Uterus (tissue), 2 donors: ENCODE measurements at regions not wholly inside any gene's neighbourhood (a gene's known extent, or its start where the extent isn't known, plus 50 kb on each side); places are given as distances from the start of the nearest gene placed in this dataset.

Source experiments
- CTCF ChIP-seq, 4 experiments: fragments of 200-600 bp in 2 of 4; fragments of 450-650 bp in 2 of 4; sonication (generic) in 2 of 4; IDR thresholded peaks; one replicate each; pipeline ENCODE4 v1.5.1; 2016 to 2019; ENCODE audit warnings: antibody characterized with exemption in 4 of 4, mild to moderate bottlenecking in 2 of 4, moderate library complexity in 1 of 4
- POLR2A ChIP-seq, 2 donors: fragments of 450-650 bp; IDR thresholded peaks; one replicate each; pipeline ENCODE4 v1.6.1; 2016; ENCODE audit warnings: antibody characterized with exemption in 2 of 2, mild to moderate bottlenecking in 1 of 2, moderate library complexity in 1 of 2

GRCh38 chr7:54888067-54888733 is 129.2 kb upstream of the SEC61G start:
- TF ChIP-seq CTCF (IDR thresholded peaks at IDR 0.05) (no peak), POLR2A (IDR thresholded peaks at IDR 0.05) (no peak)
